MCF 10A (cell line): ENCODE measurements at regions not wholly inside any gene's neighbourhood (a gene's known extent, or its start where the extent isn't known, plus 50 kb on each side); places are given as distances from the start of the nearest gene placed in this dataset.

Source experiments
- BruUV-seq: library from RNA; stranded (reverse); fragments of 400-500 nt; replicated peaks from 2 replicates; lab custom pipeline; 2021; lab: Mats Ljungman, UMichigan
- CTCF ChIA-PET: fragments of 300-600 bp; sonication (Branson Sonifier 250); formaldehyde crosslinking; extraction: SDS; loops from one replicate; lab custom pipeline; 2021; ENCODE audit warnings: antibody characterized with exemption, inconsistent platforms; lab: Yijun Ruan, JAX
- POLR2A ChIA-PET: fragments of 300-600, 350-650 bp; sonication (Branson Sonifier 250); formaldehyde crosslinking; extraction: SDS; loops from one replicate; lab custom pipeline; 2020; ENCODE audit warnings: antibody characterized with exemption, inconsistent platforms; lab: Yijun Ruan, JAX
- DNase-seq: peaks from one replicate; pipeline ENCODE4 v3.0.0-alpha.2; 2018; ENCODE audit not compliant: unreplicated experiment
- H3K27ac Mint-ChIP-seq: one replicate; pipeline ENCODE4 v1.8.0; 2022; ENCODE audit warnings: mild to moderate bottlenecking, low read depth, mixed read lengths; ENCODE audit not compliant: unreplicated experiment
- H3K27me3 Mint-ChIP-seq: one replicate; pipeline ENCODE4 v1.8.0; 2022; ENCODE audit warnings: mixed read lengths; ENCODE audit not compliant: insufficient read depth, unreplicated experiment
- H3K36me3 Mint-ChIP-seq: one replicate; pipeline ENCODE4 v1.8.0; 2022; ENCODE audit warnings: mild to moderate bottlenecking, moderate library complexity, mixed read lengths; ENCODE audit not compliant: insufficient read depth, unreplicated experiment
- H3K4me1 Mint-ChIP-seq: one replicate; pipeline ENCODE4 v1.8.0; 2022; ENCODE audit warnings: mixed read lengths; ENCODE audit not compliant: insufficient read depth, unreplicated experiment
- H3K4me3 Mint-ChIP-seq: one replicate; pipeline ENCODE4 v1.8.0; 2022; ENCODE audit warnings: mild to moderate bottlenecking, moderate library complexity, mixed read lengths; ENCODE audit not compliant: unreplicated experiment
- H3K9me3 Mint-ChIP-seq: one replicate; pipeline ENCODE4 v1.8.0; 2022; ENCODE audit warnings: mixed read lengths; ENCODE audit not compliant: unreplicated experiment
- CTCF ChIP-seq: fragments of 200-600 bp; IDR thresholded peaks from one replicate; pipeline ENCODE4 v1.8.0; 2022; ENCODE audit warnings: antibody characterized with exemption, mild to moderate bottlenecking; ENCODE audit not compliant: unreplicated experiment
- intact Hi-C: fragments of 100-400 bp; cut with micrococcal nuclease; formaldehyde crosslinking; loops from 2 replicates; pipeline ENCODE4 v1.14.1; 2022

DNA sequence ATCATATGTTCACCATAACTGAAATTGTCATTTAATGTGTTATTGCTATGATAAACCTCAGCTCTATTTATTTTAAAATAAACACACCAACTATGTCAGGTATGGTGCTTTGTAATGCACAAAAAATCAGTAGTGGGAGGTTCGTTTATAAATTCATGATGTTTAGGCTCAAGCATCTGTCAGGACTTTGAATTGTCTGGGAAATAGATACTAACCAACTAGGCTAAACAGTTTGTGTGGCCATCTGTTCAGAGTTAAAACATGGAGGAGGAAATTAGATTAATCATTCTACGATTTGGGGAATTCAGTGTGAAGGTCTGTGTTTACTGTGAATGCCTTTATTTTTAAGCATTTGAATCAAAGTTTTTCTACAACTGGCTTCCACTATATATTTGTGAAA lies 212.6 kb upstream of the FZD8 start:
- no peak for TF ChIP-seq CTCF
- intact Hi-C loops, result no loop called here
- no peak for DNase-seq
- Mint-ChIP-seq H3K27ac (no peak overlapping the region), H3K4me1 (no peaks in the 10 kb centered on the region), H3K36me3 (no peaks in the 10 kb centered on the region), H3K9me3 (no peaks in the 10 kb centered on the region), H3K4me3 (no peak overlapping the region), H3K27me3 (no peaks in the 10 kb centered on the region)
- no TSS peak for BruUV-seq
- ChIA-PET CTCF (no interaction called here), POLR2A (no interaction called here)

GRCh38 chr10:35852721-35853120 lies 210.6 kb upstream of the FZD8 start:
- no peak for DNase-seq
- no peaks in the 10 kb centered on the region for H3K4me1 Mint-ChIP-seq
- no TSS peak for BruUV-seq
- intact Hi-C loops, result no loop called here
- POLR2A ChIA-PET, result no interaction called here
- no peak overlapping the region for H3K27ac Mint-ChIP-seq
- H3K36me3 Mint-ChIP-seq, result no peaks in the 10 kb centered on the region
- H3K9me3 Mint-ChIP-seq, result no peaks in the 10 kb centered on the region
- CTCF ChIA-PET, result interaction anchor here (0.6 kb wide), 1 partner anchor 230 kb away, joined by 3 read pairs; no protein-coding TSS in a partner anchor
- H3K4me3 Mint-ChIP-seq, result no peak overlapping the region
- H3K27me3 Mint-ChIP-seq, result no peaks in the 10 kb centered on the region
- no peak for TF ChIP-seq CTCF

- intact Hi-C loops, result no loop called here
- ChIA-PET CTCF (no interaction called here), POLR2A (no interaction called here)
- no TSS peak for BruUV-seq
- Mint-ChIP-seq H3K36me3 (no peaks in the 10 kb centered on the region), H3K9me3 (no peaks in the 10 kb centered on the region), H3K27me3 (no peaks in the 10 kb centered on the region), H3K4me3 (no peak overlapping the region), H3K4me1 (no peaks in the 10 kb centered on the region), H3K27ac (no peak overlapping the region)
- no peak for TF ChIP-seq CTCF
- no peak for DNase-seq
These were observed 206.3 kb upstream of the FZD8 start for GRCh38 chr10:35848412-35848811.

DNA sequence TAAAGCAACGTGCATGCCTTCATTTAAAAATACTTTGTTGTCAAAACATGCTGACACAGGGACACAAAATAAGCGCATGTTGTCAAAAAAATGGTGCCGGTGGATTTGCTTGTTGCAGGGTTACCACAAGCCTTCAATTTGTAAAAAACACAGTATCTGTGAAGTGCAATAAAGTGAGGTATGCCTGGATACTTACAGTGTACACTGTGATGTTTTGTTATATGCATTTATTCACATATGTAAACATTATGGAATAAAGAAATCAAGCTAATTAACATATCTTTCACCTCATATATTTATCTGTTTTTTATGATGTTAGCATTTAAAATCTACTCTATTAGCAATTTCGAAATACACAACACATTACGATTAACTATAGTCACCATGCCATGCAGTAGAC lies 202.6 kb upstream of the FZD8 start:
- DNase-seq, result no peak
- no TSS peak for BruUV-seq
- intact Hi-C loops, result no loop called here
- POLR2A ChIA-PET, result interaction anchor here (0.8 kb wide), 1 partner anchor 13 kb away, joined by 3 read pairs; no protein-coding TSS in a partner anchor
- H3K27ac Mint-ChIP-seq, result no peak overlapping the region
- H3K9me3 Mint-ChIP-seq, result peaks cover 8% of the 10 kb centered on the region
- no peak for TF ChIP-seq CTCF
- no peak overlapping the region for H3K4me3 Mint-ChIP-seq
- no peaks in the 10 kb centered on the region for H3K27me3 Mint-ChIP-seq
- H3K4me1 Mint-ChIP-seq, result no peaks in the 10 kb centered on the region
- no peaks in the 10 kb centered on the region for H3K36me3 Mint-ChIP-seq
- CTCF ChIA-PET, result no interaction called here
